K562 (cell line): ENCODE measurements at regions not wholly inside any gene's neighbourhood (a gene's known extent, or its start where the extent isn't known, plus 50 kb on each side); places are given as distances from the start of the nearest gene placed in this dataset.
A peak's percentile ranks its signal among the peaks of the same experiment; 100 is the strongest.

Experiments
- CEBPB ChIP-seq: fragments of 450-650 bp; IDR thresholded peaks from 2 replicates; pipeline ENCODE4 v1.6.1; 2016; ENCODE audit warnings: missing genetic modification characterization, missing compliant biosample characterization
- FOSL1 ChIP-seq: fragments of 200-800 bp; sonication (Bioruptor generic); conservative IDR thresholded peaks from 2 replicates; pipeline ENCODE4 v1.6.1; 2016; ENCODE audit warnings: missing genetic modification characterization, missing compliant biosample characterization
- JUND ChIP-seq, 2 experiments: IDR thresholded peaks; 2 replicates in 1 of 2; 3 replicates in 1 of 2; pipeline ENCODE4 v1.6.1; 2011; ENCODE audit warnings: borderline replicate concordance in 2 of 2, low read depth in 2 of 2, low read length in 2 of 2, improper control_type of control experiment in 1 of 2, missing biosample characterization in 1 of 2, missing genetic modification characterization in 1 of 2, missing genetic modification reagents in 1 of 2
- L3MBTL2 ChIP-seq: fragments of 450-650 bp; IDR thresholded peaks from 2 replicates; pipeline ENCODE4 v1.6.1; 2016; ENCODE audit warnings: mild to moderate bottlenecking, moderate library complexity
- NFYB ChIP-seq: IDR thresholded peaks from 2 replicates; pipeline ENCODE4 v1.6.1; 2011; ENCODE audit warnings: mild to moderate bottlenecking, moderate library complexity; ENCODE audit not compliant: insufficient read length; ENCODE audit errors: extremely low read depth
- PHF21A ChIP-seq: fragments of 450-650 bp; IDR thresholded peaks from 2 replicates; pipeline ENCODE4 v1.6.1; 2017; ENCODE audit warnings: low read depth, borderline replicate concordance
- RBM34 ChIP-seq: fragments of 200-400 bp; formaldehyde crosslinking; IDR thresholded peaks from 2 replicates; pipeline ENCODE4 v1.6.1; 2018; ENCODE audit warnings: low read length, borderline replicate concordance; ENCODE audit not compliant: insufficient read depth
- VEZF1 ChIP-seq: fragments of 200-800 bp; sonication (Bioruptor generic); IDR thresholded peaks from 2 replicates; pipeline ENCODE4 v1.6.1; 2017; ENCODE audit warnings: missing genetic modification characterization, missing compliant biosample characterization
- ZNF274 ChIP-seq: IDR thresholded peaks from 2 replicates; pipeline ENCODE4 v1.6.1; 2011; ENCODE audit warnings: low read depth, mild to moderate bottlenecking, low read length, moderate library complexity, borderline replicate concordance
- ZNF696 ChIP-seq: fragments of 250-450 bp; sonication (Bioruptor Pico); conservative IDR thresholded peaks from 2 replicates; pipeline ENCODE4 v1.4.0; 2020; ENCODE audit warnings: mild to moderate bottlenecking, moderate library complexity
- TF ChIP-seq, protein P1 (sequence below): fragments of 450-650 bp; IDR thresholded peaks from 2 replicates; pipeline ENCODE4 v1.6.1; 2016; ENCODE audit warnings: mild to moderate bottlenecking, moderate library complexity
- TF ChIP-seq, protein P2 (sequence below): sonication (generic); formaldehyde crosslinking; IDR thresholded peaks from 2 replicates; pipeline ENCODE4 v1.8.1; 2023; ENCODE audit warnings: mild to moderate bottlenecking, missing genetic modification reagents

DNA sequence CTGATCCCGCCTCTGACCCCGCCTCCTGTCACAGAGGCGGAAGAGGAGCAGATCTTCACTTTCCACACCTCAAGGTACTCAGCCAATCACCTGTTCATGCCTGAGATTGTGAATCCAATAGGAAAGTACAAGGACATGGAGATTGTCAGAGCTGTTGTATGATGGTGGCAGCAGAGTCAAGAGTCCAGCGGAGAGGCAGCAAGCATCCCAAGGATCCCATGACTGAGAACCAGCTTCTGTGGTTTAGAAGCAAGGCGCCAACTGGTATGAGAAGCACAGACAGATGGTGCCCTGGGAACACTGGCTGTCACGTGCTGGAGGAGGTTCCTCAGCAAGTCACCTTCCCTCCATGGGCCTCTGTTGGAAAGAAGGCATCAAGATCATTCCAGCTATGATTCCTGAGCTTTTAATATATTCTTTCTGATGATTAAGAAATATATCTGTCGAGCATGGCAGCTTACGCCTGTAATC, 93.9 kb downstream of the CPN2 start (continued):
- no peak for TF ChIP-seq ZNF274
- TF ChIP-seq L3MBTL2: peak; percentile 33; the same call in 1 of the 2 replicates
- TF ChIP-seq RBM34: no peak
- no peak for TF ChIP-seq JUND (IDR thresholded peaks at IDR 0.05; ENCODE audit: borderline replicate concordance, low read depth, low read length)
- no peak for TF ChIP-seq JUND (tag; IDR thresholded peaks at IDR 0.05; ENCODE audit: borderline replicate concordance, low read depth, low read length)
- TF ChIP-seq ZNF696 (CRISPR knock-in tag): no peak
- no peak for TF ChIP-seq FOSL1
- no peak for TF ChIP-seq PHF21A
- peak; percentile 3; the same call in 1 of the 2 replicates for TF ChIP-seq CEBPB (tag)
- peak; percentile 31 for TF ChIP-seq NFYB
- 0 out of 2 replicates have a peak, but pooled peaks have one; percentile 7 for TF ChIP-seq VEZF1 (CRISPR knock-in tag)
- TF ChIP-seq, protein P1, sequence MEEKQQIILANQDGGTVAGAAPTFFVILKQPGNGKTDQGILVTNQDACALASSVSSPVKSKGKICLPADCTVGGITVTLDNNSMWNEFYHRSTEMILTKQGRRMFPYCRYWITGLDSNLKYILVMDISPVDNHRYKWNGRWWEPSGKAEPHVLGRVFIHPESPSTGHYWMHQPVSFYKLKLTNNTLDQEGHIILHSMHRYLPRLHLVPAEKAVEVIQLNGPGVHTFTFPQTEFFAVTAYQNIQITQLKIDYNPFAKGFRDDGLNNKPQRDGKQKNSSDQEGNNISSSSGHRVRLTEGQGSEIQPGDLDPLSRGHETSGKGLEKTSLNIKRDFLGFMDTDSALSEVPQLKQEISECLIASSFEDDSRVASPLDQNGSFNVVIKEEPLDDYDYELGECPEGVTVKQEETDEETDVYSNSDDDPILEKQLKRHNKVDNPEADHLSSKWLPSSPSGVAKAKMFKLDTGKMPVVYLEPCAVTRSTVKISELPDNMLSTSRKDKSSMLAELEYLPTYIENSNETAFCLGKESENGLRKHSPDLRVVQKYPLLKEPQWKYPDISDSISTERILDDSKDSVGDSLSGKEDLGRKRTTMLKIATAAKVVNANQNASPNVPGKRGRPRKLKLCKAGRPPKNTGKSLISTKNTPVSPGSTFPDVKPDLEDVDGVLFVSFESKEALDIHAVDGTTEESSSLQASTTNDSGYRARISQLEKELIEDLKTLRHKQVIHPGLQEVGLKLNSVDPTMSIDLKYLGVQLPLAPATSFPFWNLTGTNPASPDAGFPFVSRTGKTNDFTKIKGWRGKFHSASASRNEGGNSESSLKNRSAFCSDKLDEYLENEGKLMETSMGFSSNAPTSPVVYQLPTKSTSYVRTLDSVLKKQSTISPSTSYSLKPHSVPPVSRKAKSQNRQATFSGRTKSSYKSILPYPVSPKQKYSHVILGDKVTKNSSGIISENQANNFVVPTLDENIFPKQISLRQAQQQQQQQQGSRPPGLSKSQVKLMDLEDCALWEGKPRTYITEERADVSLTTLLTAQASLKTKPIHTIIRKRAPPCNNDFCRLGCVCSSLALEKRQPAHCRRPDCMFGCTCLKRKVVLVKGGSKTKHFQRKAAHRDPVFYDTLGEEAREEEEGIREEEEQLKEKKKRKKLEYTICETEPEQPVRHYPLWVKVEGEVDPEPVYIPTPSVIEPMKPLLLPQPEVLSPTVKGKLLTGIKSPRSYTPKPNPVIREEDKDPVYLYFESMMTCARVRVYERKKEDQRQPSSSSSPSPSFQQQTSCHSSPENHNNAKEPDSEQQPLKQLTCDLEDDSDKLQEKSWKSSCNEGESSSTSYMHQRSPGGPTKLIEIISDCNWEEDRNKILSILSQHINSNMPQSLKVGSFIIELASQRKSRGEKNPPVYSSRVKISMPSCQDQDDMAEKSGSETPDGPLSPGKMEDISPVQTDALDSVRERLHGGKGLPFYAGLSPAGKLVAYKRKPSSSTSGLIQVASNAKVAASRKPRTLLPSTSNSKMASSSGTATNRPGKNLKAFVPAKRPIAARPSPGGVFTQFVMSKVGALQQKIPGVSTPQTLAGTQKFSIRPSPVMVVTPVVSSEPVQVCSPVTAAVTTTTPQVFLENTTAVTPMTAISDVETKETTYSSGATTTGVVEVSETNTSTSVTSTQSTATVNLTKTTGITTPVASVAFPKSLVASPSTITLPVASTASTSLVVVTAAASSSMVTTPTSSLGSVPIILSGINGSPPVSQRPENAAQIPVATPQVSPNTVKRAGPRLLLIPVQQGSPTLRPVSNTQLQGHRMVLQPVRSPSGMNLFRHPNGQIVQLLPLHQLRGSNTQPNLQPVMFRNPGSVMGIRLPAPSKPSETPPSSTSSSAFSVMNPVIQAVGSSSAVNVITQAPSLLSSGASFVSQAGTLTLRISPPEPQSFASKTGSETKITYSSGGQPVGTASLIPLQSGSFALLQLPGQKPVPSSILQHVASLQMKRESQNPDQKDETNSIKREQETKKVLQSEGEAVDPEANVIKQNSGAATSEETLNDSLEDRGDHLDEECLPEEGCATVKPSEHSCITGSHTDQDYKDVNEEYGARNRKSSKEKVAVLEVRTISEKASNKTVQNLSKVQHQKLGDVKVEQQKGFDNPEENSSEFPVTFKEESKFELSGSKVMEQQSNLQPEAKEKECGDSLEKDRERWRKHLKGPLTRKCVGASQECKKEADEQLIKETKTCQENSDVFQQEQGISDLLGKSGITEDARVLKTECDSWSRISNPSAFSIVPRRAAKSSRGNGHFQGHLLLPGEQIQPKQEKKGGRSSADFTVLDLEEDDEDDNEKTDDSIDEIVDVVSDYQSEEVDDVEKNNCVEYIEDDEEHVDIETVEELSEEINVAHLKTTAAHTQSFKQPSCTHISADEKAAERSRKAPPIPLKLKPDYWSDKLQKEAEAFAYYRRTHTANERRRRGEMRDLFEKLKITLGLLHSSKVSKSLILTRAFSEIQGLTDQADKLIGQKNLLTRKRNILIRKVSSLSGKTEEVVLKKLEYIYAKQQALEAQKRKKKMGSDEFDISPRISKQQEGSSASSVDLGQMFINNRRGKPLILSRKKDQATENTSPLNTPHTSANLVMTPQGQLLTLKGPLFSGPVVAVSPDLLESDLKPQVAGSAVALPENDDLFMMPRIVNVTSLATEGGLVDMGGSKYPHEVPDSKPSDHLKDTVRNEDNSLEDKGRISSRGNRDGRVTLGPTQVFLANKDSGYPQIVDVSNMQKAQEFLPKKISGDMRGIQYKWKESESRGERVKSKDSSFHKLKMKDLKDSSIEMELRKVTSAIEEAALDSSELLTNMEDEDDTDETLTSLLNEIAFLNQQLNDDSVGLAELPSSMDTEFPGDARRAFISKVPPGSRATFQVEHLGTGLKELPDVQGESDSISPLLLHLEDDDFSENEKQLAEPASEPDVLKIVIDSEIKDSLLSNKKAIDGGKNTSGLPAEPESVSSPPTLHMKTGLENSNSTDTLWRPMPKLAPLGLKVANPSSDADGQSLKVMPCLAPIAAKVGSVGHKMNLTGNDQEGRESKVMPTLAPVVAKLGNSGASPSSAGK: peak; percentile 51; the same call in 1 of the 2 replicates
- TF ChIP-seq, protein P2, sequence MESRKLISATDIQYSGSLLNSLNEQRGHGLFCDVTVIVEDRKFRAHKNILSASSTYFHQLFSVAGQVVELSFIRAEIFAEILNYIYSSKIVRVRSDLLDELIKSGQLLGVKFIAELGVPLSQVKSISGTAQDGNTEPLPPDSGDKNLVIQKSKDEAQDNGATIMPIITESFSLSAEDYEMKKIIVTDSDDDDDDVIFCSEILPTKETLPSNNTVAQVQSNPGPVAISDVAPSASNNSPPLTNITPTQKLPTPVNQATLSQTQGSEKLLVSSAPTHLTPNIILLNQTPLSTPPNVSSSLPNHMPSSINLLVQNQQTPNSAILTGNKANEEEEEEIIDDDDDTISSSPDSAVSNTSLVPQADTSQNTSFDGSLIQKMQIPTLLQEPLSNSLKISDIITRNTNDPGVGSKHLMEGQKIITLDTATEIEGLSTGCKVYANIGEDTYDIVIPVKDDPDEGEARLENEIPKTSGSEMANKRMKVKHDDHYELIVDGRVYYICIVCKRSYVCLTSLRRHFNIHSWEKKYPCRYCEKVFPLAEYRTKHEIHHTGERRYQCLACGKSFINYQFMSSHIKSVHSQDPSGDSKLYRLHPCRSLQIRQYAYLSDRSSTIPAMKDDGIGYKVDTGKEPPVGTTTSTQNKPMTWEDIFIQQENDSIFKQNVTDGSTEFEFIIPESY (CRISPR knock-in tag): peak; percentile 88
